WTC11 (cell line): ENCODE measurements at regions not wholly inside any gene's neighbourhood (a gene's known extent, or its start where the extent isn't known, plus 50 kb on each side); places are given as distances from the start of the nearest gene placed in this dataset.
"Not testable (repeated sequence)": the region's sequence is repeated elsewhere in the genome, so short reads cannot be mapped to it uniquely, and the experiment has no call there.

Experiments used
- ATAC-seq: fragments of 200-7000 bp; cut with Tn5 transposase; 2 replicates; pipeline ENCODE4 v1.10.0; 2021; ENCODE audit warnings: mild to moderate bottlenecking, moderate library complexity
- CTCF ChIA-PET: fragments of 300-600 bp; sonication (Branson Sonifier 250); formaldehyde crosslinking; loops from one replicate; lab custom pipeline; 2021; ENCODE audit warnings: antibody characterized with exemption; lab: Charles Lee
- POLR2A ChIA-PET: fragments of 350-600 bp; sonication (Branson Sonifier 250); formaldehyde crosslinking; loops from one replicate; lab custom pipeline; 2021; ENCODE audit warnings: antibody characterized with exemption; lab: Charles Lee
- DNase-seq: peaks from one replicate; pipeline ENCODE4 v3.0.0; 2021; ENCODE audit warnings: low spot score
- H3K27ac Mint-ChIP-seq: 2 replicates; pipeline ENCODE4 v1.8.0; 2021; ENCODE audit warnings: mixed read lengths
- H3K27me3 Mint-ChIP-seq: 2 replicates; pipeline ENCODE4 v1.8.0; 2021; ENCODE audit warnings: low read depth, mild to moderate bottlenecking, moderate library complexity, mixed read lengths
- H3K36me3 Mint-ChIP-seq: 2 replicates; pipeline ENCODE4 v1.8.0; 2021; ENCODE audit warnings: mixed read lengths
- H3K4me1 Mint-ChIP-seq: 2 replicates; pipeline ENCODE4 v1.8.0; 2022; ENCODE audit warnings: mixed read lengths
- H3K4me3 Mint-ChIP-seq: 2 replicates; pipeline ENCODE4 v1.8.0; 2021; ENCODE audit warnings: mild to moderate bottlenecking, moderate library complexity, mixed read lengths
- H3K9me3 Mint-ChIP-seq: 2 replicates; pipeline ENCODE4 v1.8.0; 2021; ENCODE audit warnings: mixed read lengths
- AFF4 ChIP-seq: sonication (generic); formaldehyde crosslinking; IDR thresholded peaks from 2 replicates; pipeline ENCODE4 v1.8.1; 2023; ENCODE audit warnings: mild to moderate bottlenecking, missing genetic modification reagents, borderline replicate concordance
- ARID4B ChIP-seq: sonication (generic); formaldehyde crosslinking; IDR thresholded peaks from 2 replicates; pipeline ENCODE4 v1.8.0; 2023; ENCODE audit warnings: missing genetic modification reagents, mild to moderate bottlenecking, borderline replicate concordance
- ATF3 ChIP-seq: sonication (generic); formaldehyde crosslinking; conservative IDR thresholded peaks from 2 replicates; pipeline ENCODE4 v1.8.1; 2022; ENCODE audit warnings: mild to moderate bottlenecking, missing genetic modification reagents
- CDX4 ChIP-seq: fragments of 250-450 bp; sonication (Bioruptor Pico); IDR thresholded peaks from 2 replicates; pipeline ENCODE4 v1.9.0; 2021; ENCODE audit warnings: moderate library complexity, mild to moderate bottlenecking, inconsistent platforms, borderline replicate concordance
- CREB1 ChIP-seq: sonication (generic); formaldehyde crosslinking; IDR thresholded peaks from 2 replicates; pipeline ENCODE4 v1.8.0; 2023; ENCODE audit warnings: mild to moderate bottlenecking, missing genetic modification reagents
- ETV6 ChIP-seq: sonication (generic); formaldehyde crosslinking; IDR thresholded peaks from 2 replicates; pipeline ENCODE4 v1.8.1; 2022; ENCODE audit warnings: mild to moderate bottlenecking, missing genetic modification reagents
- FOXP4 ChIP-seq: sonication (generic); formaldehyde crosslinking; IDR thresholded peaks from 2 replicates; pipeline ENCODE4 v1.8.0; 2022; ENCODE audit warnings: mild to moderate bottlenecking, missing genetic modification reagents
- GABPB1 ChIP-seq: sonication (generic); formaldehyde crosslinking; IDR thresholded peaks from 2 replicates; pipeline ENCODE4 v1.8.1; 2023; ENCODE audit warnings: mild to moderate bottlenecking, missing genetic modification reagents
- HMGXB4 ChIP-seq: sonication (generic); formaldehyde crosslinking; IDR thresholded peaks from 2 replicates; pipeline ENCODE4 v1.8.1; 2023; ENCODE audit warnings: mild to moderate bottlenecking, moderate library complexity, missing genetic modification reagents
- JAZF1 ChIP-seq: fragments of 250-450 bp; sonication (Bioruptor Pico); IDR thresholded peaks from 2 replicates; pipeline ENCODE4 v1.9.0; 2021; ENCODE audit warnings: moderate library complexity, mild to moderate bottlenecking, inconsistent platforms
- MAX ChIP-seq: sonication (generic); formaldehyde crosslinking; IDR thresholded peaks from 2 replicates; pipeline ENCODE4 v1.8.0; 2022; ENCODE audit warnings: mild to moderate bottlenecking, missing genetic modification reagents
- SOX15 ChIP-seq: fragments of 250-450 bp; sonication (Bioruptor Pico); IDR thresholded peaks from 2 replicates; pipeline ENCODE4 v1.9.0; 2021; ENCODE audit warnings: mild to moderate bottlenecking
- TCF7 ChIP-seq: sonication (generic); formaldehyde crosslinking; IDR thresholded peaks from 2 replicates; pipeline ENCODE4 v1.8.0; 2022; ENCODE audit warnings: mild to moderate bottlenecking, low read depth, missing genetic modification reagents, moderate library complexity
- ZBTB43 ChIP-seq: sonication (generic); formaldehyde crosslinking; IDR thresholded peaks from 2 replicates; pipeline ENCODE4 v1.8.1; 2023; ENCODE audit warnings: mild to moderate bottlenecking, missing genetic modification reagents
- ZNF416 ChIP-seq: fragments of 250-450 bp; sonication (Bioruptor Pico); IDR thresholded peaks from 2 replicates; pipeline ENCODE4 v1.9.0; 2021; ENCODE audit warnings: mild to moderate bottlenecking, inconsistent platforms
- ZNF671 ChIP-seq: fragments of 250-450 bp; sonication (Bioruptor Pico); IDR thresholded peaks from 2 replicates; pipeline ENCODE4 v1.8.0; 2021; ENCODE audit warnings: mild to moderate bottlenecking

- H3K9me3 Mint-ChIP-seq, result peaks cover 49% of the 10 kb centered on the region
- H3K4me3 Mint-ChIP-seq, result no peak overlapping the region
- ATAC-seq, result no peak
- no peak overlapping the region for H3K27ac Mint-ChIP-seq
- H3K27me3 Mint-ChIP-seq, result no peaks in the 10 kb centered on the region; the same call in 1 of the 2 replicates
- H3K4me1 Mint-ChIP-seq, result peaks cover 17% of the 10 kb centered on the region
- DNase-seq, result no peak
- ChIA-PET POLR2A (no interaction called here), CTCF (no interaction called here)
- no peak for TF ChIP-seq ZNF416 (CRISPR knock-in tag)
- no peak for TF ChIP-seq GABPB1 (CRISPR knock-in tag)
- TF ChIP-seq ZBTB43 (CRISPR knock-in tag), result no peak
- no peak for TF ChIP-seq AFF4 (CRISPR knock-in tag)
- no peak for TF ChIP-seq MAX
- TF ChIP-seq CDX4, result no peak
- TF ChIP-seq ATF3 (CRISPR knock-in tag), result no peak
- no peak for TF ChIP-seq JAZF1 (CRISPR knock-in tag)
- TF ChIP-seq ZNF671 (CRISPR knock-in tag), result no peak
- no peak for TF ChIP-seq CREB1 (CRISPR knock-in tag)
- no peak for TF ChIP-seq ETV6 (CRISPR knock-in tag)
- TF ChIP-seq TCF7 (CRISPR knock-in tag), result no peak
- no peak for TF ChIP-seq HMGXB4 (CRISPR knock-in tag)
- no peak for TF ChIP-seq FOXP4 (CRISPR knock-in tag)
- no peak for TF ChIP-seq SOX15 (CRISPR knock-in tag)
- TF ChIP-seq ARID4B (CRISPR knock-in tag), result no peak
- H3K36me3 Mint-ChIP-seq, result peaks cover 21% of the 10 kb centered on the region
These were observed 110.8 kb upstream of the RUNX1 start for GRCh38 chr21:35159881-35160280.

- H3K4me3 Mint-ChIP-seq, POLR2A ChIA-PET, H3K4me1 Mint-ChIP-seq, ATAC-seq, CTCF ChIA-PET, DNase-seq, H3K27ac Mint-ChIP-seq, H3K27me3 Mint-ChIP-seq: not testable (repeated sequence)
- peaks cover 21% of the 10 kb centered on the region for H3K36me3 Mint-ChIP-seq
- peaks cover 41% of the 10 kb centered on the region for H3K9me3 Mint-ChIP-seq
These were observed 108.3 kb upstream of the RUNX1 start for GRCh38 chr21:35157374-35157773.
